MM.1S (cell line): ENCODE measurements at regions not wholly inside any gene's neighbourhood (a gene's known extent, or its start where the extent isn't known, plus 50 kb on each side); places are given as distances from the start of the nearest gene placed in this dataset.

Source experiments
- DNase-seq: peaks from one replicate; pipeline ENCODE4 v3.0.0-alpha.2; 2015
- H2AFZ ChIP-seq: fragments of 300-600 bp; sonication (generic); 2 replicates; pipeline ENCODE4 v1.6.0; 2016; ENCODE audit warnings: antibody characterized with exemption, low read length
- H3F3A ChIP-seq: fragments of 300-600 bp; sonication (generic); 2 replicates; pipeline ENCODE4 v1.6.1; 2016; ENCODE audit warnings: mild to moderate bottlenecking, antibody characterized with exemption, low read length, moderate library complexity, mixed read lengths; ENCODE audit not compliant: insufficient read depth
- H3K27ac ChIP-seq: fragments of 300-600 bp; sonication (generic); 2 replicates; pipeline ENCODE4 v1.5.1; 2016; ENCODE audit warnings: mild to moderate bottlenecking, low read length
- H3K27me3 ChIP-seq: fragments of 300-600 bp; sonication (generic); replicated peaks from 2 replicates; pipeline ENCODE4 v1.6.0; 2016; ENCODE audit warnings: low read length; ENCODE audit not compliant: insufficient read depth
- H3K36me3 ChIP-seq: fragments of 300-600 bp; sonication (generic); replicated peaks from 2 replicates; pipeline ENCODE4 v1.6.1; 2016; ENCODE audit warnings: mild to moderate bottlenecking, low read length, mixed read lengths; ENCODE audit not compliant: insufficient read depth
- H3K4me1 ChIP-seq: fragments of 300-600 bp; sonication (generic); 2 replicates; pipeline ENCODE4 v1.6.1; 2016; ENCODE audit warnings: low read length, mixed read lengths
- H3K4me2 ChIP-seq: fragments of 300-600 bp; sonication (generic); 2 replicates; pipeline ENCODE4 v1.6.0; 2016; ENCODE audit warnings: low read depth, low read length
- H3K4me3 ChIP-seq: fragments of 300-600 bp; sonication (generic); 2 replicates; pipeline ENCODE4 v1.5.1; 2016; ENCODE audit warnings: low read length, mixed read lengths
- H3K79me2 ChIP-seq: fragments of 300-600 bp; sonication (generic); 2 replicates; pipeline ENCODE4 v1.6.1; 2016; ENCODE audit warnings: mixed run types, low read length, mixed read lengths
- H3K9ac ChIP-seq: fragments of 300-600 bp; sonication (generic); 2 replicates; pipeline ENCODE4 v1.6.1; 2016; ENCODE audit warnings: low read length, mixed read lengths
- H3K9me2 ChIP-seq: fragments of 300-600 bp; sonication (generic); replicated peaks from 2 replicates; pipeline ENCODE4 v1.6.1; 2016; ENCODE audit warnings: mild to moderate bottlenecking, low read length, mixed read lengths; ENCODE audit not compliant: insufficient read depth
- H3K9me3 ChIP-seq: fragments of 300-600 bp; sonication (generic); replicated peaks from 2 replicates; pipeline ENCODE4 v1.6.1; 2016; ENCODE audit warnings: mild to moderate bottlenecking, low read length, mixed read lengths; ENCODE audit not compliant: insufficient read depth
- H4K20me1 ChIP-seq: fragments of 300-600 bp; sonication (generic); 2 replicates; pipeline ENCODE4 v1.6.1; 2016; ENCODE audit warnings: mild to moderate bottlenecking, low read length, moderate library complexity, mixed read lengths; ENCODE audit not compliant: insufficient read depth
- EZH2 ChIP-seq: fragments of 300-600 bp; sonication (generic); optimal IDR thresholded peaks from 2 replicates; pipeline ENCODE3; 2017; ENCODE audit warnings: low read depth, mild to moderate bottlenecking, antibody characterized with exemption, low read length, mixed read lengths
- EZH2phosphoT487 ChIP-seq: fragments of 300-600 bp; sonication (generic); IDR thresholded peaks from 2 replicates; pipeline ENCODE4 v1.6.1; 2018; ENCODE audit warnings: antibody characterized with exemption, low read length
- TF ChIP-seq, protein P1 (sequence below): fragments of 300-600 bp; sonication (generic); IDR thresholded peaks from 2 replicates; pipeline ENCODE4 v1.5.1; 2016; ENCODE audit warnings: antibody characterized with exemption, low read length, mixed read lengths

DNA sequence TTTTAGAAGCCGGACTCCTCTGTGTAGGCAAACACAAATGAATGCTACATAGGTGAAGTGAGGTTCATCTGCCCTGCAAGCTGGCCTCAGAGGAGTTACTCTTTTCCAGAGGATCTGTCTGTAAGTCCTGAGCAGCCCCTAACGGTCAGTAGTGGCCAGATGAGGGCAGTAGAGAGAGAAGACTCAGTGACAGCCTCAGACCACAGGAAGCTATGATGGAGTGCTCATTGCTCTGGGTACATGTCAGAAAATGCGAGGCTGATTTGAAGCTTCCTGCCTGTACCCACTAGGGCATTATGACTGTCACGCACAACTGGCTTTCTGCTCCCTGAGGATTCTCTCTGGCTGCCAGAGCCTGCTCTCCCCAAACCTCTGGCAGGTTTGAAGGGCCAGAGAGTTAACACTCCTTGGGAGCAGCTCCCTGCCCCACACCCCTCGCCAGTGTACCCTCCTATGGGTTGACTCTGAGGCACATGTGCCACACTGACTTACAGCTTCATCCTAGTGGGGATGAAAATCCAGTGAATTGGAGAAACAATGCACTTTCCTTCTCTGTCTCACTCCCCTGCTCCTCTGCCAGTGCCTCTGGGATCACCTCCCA lies 141.5 kb downstream of the GABRG2 start:
- TF ChIP-seq EZH2 (no peak), EZH2phosphoT487 (no peak)
- TF ChIP-seq, protein P1, sequence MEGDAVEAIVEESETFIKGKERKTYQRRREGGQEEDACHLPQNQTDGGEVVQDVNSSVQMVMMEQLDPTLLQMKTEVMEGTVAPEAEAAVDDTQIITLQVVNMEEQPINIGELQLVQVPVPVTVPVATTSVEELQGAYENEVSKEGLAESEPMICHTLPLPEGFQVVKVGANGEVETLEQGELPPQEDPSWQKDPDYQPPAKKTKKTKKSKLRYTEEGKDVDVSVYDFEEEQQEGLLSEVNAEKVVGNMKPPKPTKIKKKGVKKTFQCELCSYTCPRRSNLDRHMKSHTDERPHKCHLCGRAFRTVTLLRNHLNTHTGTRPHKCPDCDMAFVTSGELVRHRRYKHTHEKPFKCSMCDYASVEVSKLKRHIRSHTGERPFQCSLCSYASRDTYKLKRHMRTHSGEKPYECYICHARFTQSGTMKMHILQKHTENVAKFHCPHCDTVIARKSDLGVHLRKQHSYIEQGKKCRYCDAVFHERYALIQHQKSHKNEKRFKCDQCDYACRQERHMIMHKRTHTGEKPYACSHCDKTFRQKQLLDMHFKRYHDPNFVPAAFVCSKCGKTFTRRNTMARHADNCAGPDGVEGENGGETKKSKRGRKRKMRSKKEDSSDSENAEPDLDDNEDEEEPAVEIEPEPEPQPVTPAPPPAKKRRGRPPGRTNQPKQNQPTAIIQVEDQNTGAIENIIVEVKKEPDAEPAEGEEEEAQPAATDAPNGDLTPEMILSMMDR: peak; percentile 56
- Histone ChIP-seq H3K27ac (no peak overlapping the region), H3K9me3 (no peaks in the 10 kb centered on the region), H2AFZ (no peak overlapping the region), H3K9ac (no peak overlapping the region), H3K27me3 (no peaks in the 10 kb centered on the region), H3K9me2 (no peaks in the 10 kb centered on the region), H3F3A (no peaks in the 10 kb centered on the region), H3K79me2 (no peaks in the 10 kb centered on the region), H3K4me3 (no peak overlapping the region), H3K4me1 (no peaks in the 10 kb centered on the region), H4K20me1 (no peaks in the 10 kb centered on the region), H3K4me2 (no peak overlapping the region), H3K36me3 (no peaks in the 10 kb centered on the region)
- DNase-seq: peak; percentile 65

GRCh38 chr5:162214551-162214950 lies 147.0 kb downstream of the GABRG2 start:
- H3K4me1 ChIP-seq: no peaks in the 10 kb centered on the region
- H4K20me1 ChIP-seq: no peaks in the 10 kb centered on the region
- no peaks in the 10 kb centered on the region for H3K79me2 ChIP-seq
- H3F3A ChIP-seq: no peaks in the 10 kb centered on the region
- H3K9ac ChIP-seq: no peak overlapping the region
- no peaks in the 10 kb centered on the region for H3K36me3 ChIP-seq
- no peak overlapping the region for H3K27ac ChIP-seq
- H3K4me2 ChIP-seq: no peak overlapping the region
- no peak overlapping the region for H3K4me3 ChIP-seq
- TF ChIP-seq, protein P1: no peak
- TF ChIP-seq EZH2phosphoT487 (no peak), EZH2 (no peak)
- H3K27me3 ChIP-seq: no peaks in the 10 kb centered on the region
- no peaks in the 10 kb centered on the region for H3K9me3 ChIP-seq
- no peak overlapping the region for H2AFZ ChIP-seq
- no peak for DNase-seq
- H3K9me2 ChIP-seq: no peaks in the 10 kb centered on the region

DNA sequence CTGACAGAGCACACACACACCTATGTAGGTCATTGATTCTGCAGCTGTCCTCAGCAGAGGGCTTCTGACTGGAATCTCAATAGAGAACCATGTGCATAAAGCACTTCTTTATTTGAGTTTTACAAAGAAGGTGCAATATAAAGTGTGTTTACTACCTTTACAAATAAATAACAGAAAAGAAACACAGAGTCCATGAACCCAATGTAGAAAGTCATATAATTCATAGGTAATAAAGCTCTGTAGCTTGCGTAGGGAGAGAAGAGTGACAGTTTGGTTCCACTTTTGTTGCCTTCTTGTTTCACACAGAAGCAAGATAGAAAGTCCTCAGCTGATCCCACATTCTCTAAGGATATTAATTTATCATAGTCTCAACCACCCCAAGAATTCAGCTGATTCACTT lies 149.5 kb downstream of the GABRG2 start:
- Histone ChIP-seq H2AFZ (no peak overlapping the region), H3K27ac (no peak overlapping the region), H3F3A (no peaks in the 10 kb centered on the region), H3K9ac (no peak overlapping the region), H3K9me2 (no peaks in the 10 kb centered on the region), H4K20me1 (no peaks in the 10 kb centered on the region), H3K4me2 (no peak overlapping the region), H3K9me3 (no peaks in the 10 kb centered on the region), H3K27me3 (no peaks in the 10 kb centered on the region), H3K79me2 (no peaks in the 10 kb centered on the region), H3K4me1 (no peaks in the 10 kb centered on the region), H3K36me3 (no peaks in the 10 kb centered on the region), H3K4me3 (no peak overlapping the region)
- no peak for DNase-seq
- TF ChIP-seq, protein P1: no peak
- no peak for TF ChIP-seq EZH2
- no peak for TF ChIP-seq EZH2phosphoT487
